ENCODE measurements at regions not wholly inside any gene's neighbourhood (a gene's known extent, or its start where the extent isn't known, plus 50 kb on each side); places are given as distances from the start of the nearest gene placed in this dataset.
"Not testable (repeated sequence)": the region's sequence is repeated elsewhere in the genome, so short reads cannot be mapped to it uniquely, and the experiment has no call there.

DNA sequence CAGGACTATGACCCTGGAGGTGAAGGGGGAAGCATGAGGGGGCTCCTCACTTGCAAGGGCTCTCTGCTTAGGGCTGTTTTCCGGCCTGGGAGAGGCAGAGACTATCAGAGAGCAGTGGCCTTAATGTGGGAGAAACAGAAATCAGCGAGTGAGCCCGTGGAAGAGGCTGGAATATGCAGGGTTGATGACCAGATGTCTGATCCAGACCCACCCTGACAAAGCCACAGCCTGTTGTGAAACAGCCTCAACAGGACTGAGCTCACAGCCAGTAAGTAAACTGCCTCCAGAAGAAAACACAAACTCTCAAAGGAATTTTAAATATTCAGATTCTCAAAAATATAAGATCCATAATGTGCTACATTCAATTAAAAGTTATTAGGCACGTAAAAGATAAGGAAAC, 213.7 kb downstream of the ATP6V0E2 start:
- TF ChIP-seq, protein P1, sequence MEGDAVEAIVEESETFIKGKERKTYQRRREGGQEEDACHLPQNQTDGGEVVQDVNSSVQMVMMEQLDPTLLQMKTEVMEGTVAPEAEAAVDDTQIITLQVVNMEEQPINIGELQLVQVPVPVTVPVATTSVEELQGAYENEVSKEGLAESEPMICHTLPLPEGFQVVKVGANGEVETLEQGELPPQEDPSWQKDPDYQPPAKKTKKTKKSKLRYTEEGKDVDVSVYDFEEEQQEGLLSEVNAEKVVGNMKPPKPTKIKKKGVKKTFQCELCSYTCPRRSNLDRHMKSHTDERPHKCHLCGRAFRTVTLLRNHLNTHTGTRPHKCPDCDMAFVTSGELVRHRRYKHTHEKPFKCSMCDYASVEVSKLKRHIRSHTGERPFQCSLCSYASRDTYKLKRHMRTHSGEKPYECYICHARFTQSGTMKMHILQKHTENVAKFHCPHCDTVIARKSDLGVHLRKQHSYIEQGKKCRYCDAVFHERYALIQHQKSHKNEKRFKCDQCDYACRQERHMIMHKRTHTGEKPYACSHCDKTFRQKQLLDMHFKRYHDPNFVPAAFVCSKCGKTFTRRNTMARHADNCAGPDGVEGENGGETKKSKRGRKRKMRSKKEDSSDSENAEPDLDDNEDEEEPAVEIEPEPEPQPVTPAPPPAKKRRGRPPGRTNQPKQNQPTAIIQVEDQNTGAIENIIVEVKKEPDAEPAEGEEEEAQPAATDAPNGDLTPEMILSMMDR (IDR thresholded peaks at IDR 0.05; ENCODE audit: low read depth, low read length, missing input control) = not testable (repeated sequence)
- not testable (repeated sequence) for TF ChIP-seq GABPA (IDR thresholded peaks at IDR 0.05 in 1 of 2, conservative IDR thresholded peaks at IDR 0.05 in 1 of 2); TAF1 (conservative IDR thresholded peaks at IDR 0.05); JUND (IDR thresholded peaks at IDR 0.05); YY1 (IDR thresholded peaks at IDR 0.05); RXRA (IDR thresholded peaks at IDR 0.05); RAD21 (IDR thresholded peaks at IDR 0.05); EGR1 (IDR thresholded peaks at IDR 0.05; ENCODE audit: low read depth in 2 of 2); FOXA1 (IDR thresholded peaks at IDR 0.05); SP1 (IDR thresholded peaks at IDR 0.05)
- TF ChIP-seq, protein P2, sequence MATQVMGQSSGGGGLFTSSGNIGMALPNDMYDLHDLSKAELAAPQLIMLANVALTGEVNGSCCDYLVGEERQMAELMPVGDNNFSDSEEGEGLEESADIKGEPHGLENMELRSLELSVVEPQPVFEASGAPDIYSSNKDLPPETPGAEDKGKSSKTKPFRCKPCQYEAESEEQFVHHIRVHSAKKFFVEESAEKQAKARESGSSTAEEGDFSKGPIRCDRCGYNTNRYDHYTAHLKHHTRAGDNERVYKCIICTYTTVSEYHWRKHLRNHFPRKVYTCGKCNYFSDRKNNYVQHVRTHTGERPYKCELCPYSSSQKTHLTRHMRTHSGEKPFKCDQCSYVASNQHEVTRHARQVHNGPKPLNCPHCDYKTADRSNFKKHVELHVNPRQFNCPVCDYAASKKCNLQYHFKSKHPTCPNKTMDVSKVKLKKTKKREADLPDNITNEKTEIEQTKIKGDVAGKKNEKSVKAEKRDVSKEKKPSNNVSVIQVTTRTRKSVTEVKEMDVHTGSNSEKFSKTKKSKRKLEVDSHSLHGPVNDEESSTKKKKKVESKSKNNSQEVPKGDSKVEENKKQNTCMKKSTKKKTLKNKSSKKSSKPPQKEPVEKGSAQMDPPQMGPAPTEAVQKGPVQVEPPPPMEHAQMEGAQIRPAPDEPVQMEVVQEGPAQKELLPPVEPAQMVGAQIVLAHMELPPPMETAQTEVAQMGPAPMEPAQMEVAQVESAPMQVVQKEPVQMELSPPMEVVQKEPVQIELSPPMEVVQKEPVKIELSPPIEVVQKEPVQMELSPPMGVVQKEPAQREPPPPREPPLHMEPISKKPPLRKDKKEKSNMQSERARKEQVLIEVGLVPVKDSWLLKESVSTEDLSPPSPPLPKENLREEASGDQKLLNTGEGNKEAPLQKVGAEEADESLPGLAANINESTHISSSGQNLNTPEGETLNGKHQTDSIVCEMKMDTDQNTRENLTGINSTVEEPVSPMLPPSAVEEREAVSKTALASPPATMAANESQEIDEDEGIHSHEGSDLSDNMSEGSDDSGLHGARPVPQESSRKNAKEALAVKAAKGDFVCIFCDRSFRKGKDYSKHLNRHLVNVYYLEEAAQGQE (IDR thresholded peaks at IDR 0.05) = not testable (repeated sequence)
- TF ChIP-seq, protein P3, sequence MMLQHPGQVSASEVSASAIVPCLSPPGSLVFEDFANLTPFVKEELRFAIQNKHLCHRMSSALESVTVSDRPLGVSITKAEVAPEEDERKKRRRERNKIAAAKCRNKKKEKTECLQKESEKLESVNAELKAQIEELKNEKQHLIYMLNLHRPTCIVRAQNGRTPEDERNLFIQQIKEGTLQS (IDR thresholded peaks at IDR 0.05) = not testable (repeated sequence)
- TF ChIP-seq, protein P4, sequence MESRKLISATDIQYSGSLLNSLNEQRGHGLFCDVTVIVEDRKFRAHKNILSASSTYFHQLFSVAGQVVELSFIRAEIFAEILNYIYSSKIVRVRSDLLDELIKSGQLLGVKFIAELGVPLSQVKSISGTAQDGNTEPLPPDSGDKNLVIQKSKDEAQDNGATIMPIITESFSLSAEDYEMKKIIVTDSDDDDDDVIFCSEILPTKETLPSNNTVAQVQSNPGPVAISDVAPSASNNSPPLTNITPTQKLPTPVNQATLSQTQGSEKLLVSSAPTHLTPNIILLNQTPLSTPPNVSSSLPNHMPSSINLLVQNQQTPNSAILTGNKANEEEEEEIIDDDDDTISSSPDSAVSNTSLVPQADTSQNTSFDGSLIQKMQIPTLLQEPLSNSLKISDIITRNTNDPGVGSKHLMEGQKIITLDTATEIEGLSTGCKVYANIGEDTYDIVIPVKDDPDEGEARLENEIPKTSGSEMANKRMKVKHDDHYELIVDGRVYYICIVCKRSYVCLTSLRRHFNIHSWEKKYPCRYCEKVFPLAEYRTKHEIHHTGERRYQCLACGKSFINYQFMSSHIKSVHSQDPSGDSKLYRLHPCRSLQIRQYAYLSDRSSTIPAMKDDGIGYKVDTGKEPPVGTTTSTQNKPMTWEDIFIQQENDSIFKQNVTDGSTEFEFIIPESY (IDR thresholded peaks at IDR 0.05) = not testable (repeated sequence)
- TF ChIP-seq, protein P5, sequence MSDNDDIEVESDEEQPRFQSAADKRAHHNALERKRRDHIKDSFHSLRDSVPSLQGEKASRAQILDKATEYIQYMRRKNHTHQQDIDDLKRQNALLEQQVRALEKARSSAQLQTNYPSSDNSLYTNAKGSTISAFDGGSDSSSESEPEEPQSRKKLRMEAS (IDR thresholded peaks at IDR 0.05) = not testable (repeated sequence)

Data from liver (tissue), 3 donors.